CD4-positive, alpha-beta T cell (primary cell): ENCODE measurements at regions not wholly inside any gene's neighbourhood (a gene's known extent, or its start where the extent isn't known, plus 50 kb on each side); places are given as distances from the start of the nearest gene placed in this dataset.

Source experiments
- ATAC-seq: fragments of 200-7000 bp; cut with Tn5 transposase; one replicate; pipeline ENCODE4 v1.10.0; 2022; ENCODE audit warnings: mild to moderate bottlenecking; ENCODE audit not compliant: poor library complexity
- CTCF ChIA-PET: fragments of 350-600 bp; sonication (Branson Sonifier 250); formaldehyde crosslinking; loops from one replicate; lab custom pipeline; 2021; ENCODE audit warnings: antibody characterized with exemption, inconsistent platforms; lab: Charles Lee
- POLR2A ChIA-PET: fragments of 350-600 bp; sonication (Branson Sonifier 250); formaldehyde crosslinking; loops from one replicate; lab custom pipeline; 2021; ENCODE audit warnings: antibody characterized with exemption, inconsistent platforms; lab: Charles Lee
- DNase-seq, 14 experiments: peaks; one replicate each; pipeline ENCODE4 v3.0.0-alpha.2; 2013 to 2020; ENCODE audit warnings: mixed read lengths in 2 of 14
- H3K27ac ChIP-seq, 2 donors: one replicate each; pipeline versions ENCODE4 v1.5.1 to v1.7.0; 2013; ENCODE audit warnings: low read length in 2 of 2, low read depth in 1 of 2, mild to moderate bottlenecking in 1 of 2
- H3K27me3 ChIP-seq, 2 experiments: 1 replicate in 1 of 2; 2 replicates in 1 of 2; pipeline versions ENCODE4 v1.6.1 to v1.7.0; 2013; ENCODE audit warnings: low read length in 2 of 2, control low read depth in 1 of 2, mild to moderate bottlenecking in 1 of 2, moderate library complexity in 1 of 2; ENCODE audit not compliant: insufficient read depth in 2 of 2, control insufficient read depth in 1 of 2
- H3K36me3 ChIP-seq: one replicate; pipeline ENCODE4 v1.6.1; 2013; ENCODE audit warnings: low read length, control low read depth; ENCODE audit not compliant: insufficient read depth
- H3K4me1 ChIP-seq: one replicate; pipeline ENCODE4 v1.6.1; 2013; ENCODE audit warnings: low read length, control low read depth; ENCODE audit not compliant: insufficient read depth
- H3K4me3 ChIP-seq: one replicate; pipeline ENCODE4 v1.5.1; 2013; ENCODE audit warnings: mild to moderate bottlenecking, low read length, moderate library complexity
- H3K9me3 ChIP-seq, 2 experiments: 1 replicate in 1 of 2; 2 replicates in 1 of 2; pipeline versions ENCODE4 v1.6.1 to v1.7.0; 2013; ENCODE audit warnings: low read length in 2 of 2, mild to moderate bottlenecking in 2 of 2, control low read depth in 1 of 2, moderate library complexity in 1 of 2; ENCODE audit not compliant: control insufficient read depth in 1 of 2, insufficient read depth in 1 of 2
- H3K27ac Mint-ChIP-seq: one replicate; pipeline ENCODE4 v1.8.0; 2020; ENCODE audit warnings: mixed read lengths
- H3K27me3 Mint-ChIP-seq: one replicate; pipeline ENCODE4 v1.8.0; 2021; ENCODE audit warnings: mixed read lengths
- H3K36me3 Mint-ChIP-seq: one replicate; pipeline ENCODE4 v1.8.0; 2021; ENCODE audit warnings: low read depth, mixed read lengths
- H3K4me1 Mint-ChIP-seq: one replicate; pipeline ENCODE4 v1.8.0; 2021; ENCODE audit warnings: low read depth, mixed read lengths
- H3K4me3 Mint-ChIP-seq: one replicate; pipeline ENCODE4 v1.8.0; 2020; ENCODE audit warnings: mild to moderate bottlenecking, mixed read lengths
- H3K9me3 Mint-ChIP-seq: one replicate; pipeline ENCODE4 v1.8.0; 2020; ENCODE audit warnings: mixed read lengths
- intact Hi-C, 2 experiments: fragments of 100-400 bp; cut with DNase I in 1 of 2; cut with micrococcal nuclease in 1 of 2; formaldehyde crosslinking; loops; one replicate each; pipeline versions ENCODE4 v1.15.1 to v1.9.0; 2023 to 2025; cut with DNase I, micrococcal nuclease
- TF ChIP-seq, protein P1 (sequence below): fragments of 200-600 bp; IDR thresholded peaks from one replicate; pipeline ENCODE4 v1.8.0; 2022; ENCODE audit warnings: antibody characterized with exemption, mild to moderate bottlenecking

GRCh38 chr19:28862238-28862637 lies 350.7 kb downstream of the UQCRFS1 start:
- no peak overlapping the region for H3K4me3 Mint-ChIP-seq
- POLR2A ChIA-PET: no interaction called here
- Histone ChIP-seq H3K27me3 (no peaks in the 10 kb centered on the region), H3K4me1 (no peaks in the 10 kb centered on the region), H3K4me3 (no peak overlapping the region), H3K36me3 (no peaks in the 10 kb centered on the region), H3K9me3 (peaks cover 0 to 8% of the 10 kb centered on the region in 2 experiments), H3K27ac (no peak overlapping the region)
- H3K27ac Mint-ChIP-seq: no peak overlapping the region
- H3K27me3 Mint-ChIP-seq: no peaks in the 10 kb centered on the region
- no peaks in the 10 kb centered on the region for H3K4me1 Mint-ChIP-seq
- no peaks in the 10 kb centered on the region for H3K9me3 Mint-ChIP-seq
- TF ChIP-seq, protein P1, sequence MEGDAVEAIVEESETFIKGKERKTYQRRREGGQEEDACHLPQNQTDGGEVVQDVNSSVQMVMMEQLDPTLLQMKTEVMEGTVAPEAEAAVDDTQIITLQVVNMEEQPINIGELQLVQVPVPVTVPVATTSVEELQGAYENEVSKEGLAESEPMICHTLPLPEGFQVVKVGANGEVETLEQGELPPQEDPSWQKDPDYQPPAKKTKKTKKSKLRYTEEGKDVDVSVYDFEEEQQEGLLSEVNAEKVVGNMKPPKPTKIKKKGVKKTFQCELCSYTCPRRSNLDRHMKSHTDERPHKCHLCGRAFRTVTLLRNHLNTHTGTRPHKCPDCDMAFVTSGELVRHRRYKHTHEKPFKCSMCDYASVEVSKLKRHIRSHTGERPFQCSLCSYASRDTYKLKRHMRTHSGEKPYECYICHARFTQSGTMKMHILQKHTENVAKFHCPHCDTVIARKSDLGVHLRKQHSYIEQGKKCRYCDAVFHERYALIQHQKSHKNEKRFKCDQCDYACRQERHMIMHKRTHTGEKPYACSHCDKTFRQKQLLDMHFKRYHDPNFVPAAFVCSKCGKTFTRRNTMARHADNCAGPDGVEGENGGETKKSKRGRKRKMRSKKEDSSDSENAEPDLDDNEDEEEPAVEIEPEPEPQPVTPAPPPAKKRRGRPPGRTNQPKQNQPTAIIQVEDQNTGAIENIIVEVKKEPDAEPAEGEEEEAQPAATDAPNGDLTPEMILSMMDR: no peak
- intact Hi-C loops: no loop called here
- no peak for ATAC-seq
- no peaks in the 10 kb centered on the region for H3K36me3 Mint-ChIP-seq
- DNase-seq: no peak
- CTCF ChIA-PET: no interaction called here

DNA sequence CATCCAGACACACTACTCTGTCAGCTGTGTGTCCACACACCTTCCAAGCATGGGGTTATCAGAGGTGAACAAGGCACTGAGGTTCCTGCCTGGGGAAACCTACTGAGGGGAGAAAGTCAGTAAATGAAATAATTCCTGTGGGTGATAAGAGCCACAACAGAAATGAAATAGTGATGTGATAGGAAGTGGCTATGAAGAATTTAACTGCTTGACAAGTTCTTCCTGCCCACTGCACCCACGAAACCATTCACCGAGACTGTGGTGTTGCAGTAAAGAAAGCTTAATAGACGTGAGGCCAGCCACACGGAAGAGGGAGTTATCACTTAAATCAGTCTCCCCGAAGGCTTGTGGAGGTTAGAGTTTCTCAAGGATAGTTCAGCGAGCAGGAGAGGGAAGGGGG lies 353.1 kb downstream of the UQCRFS1 start:
- Histone ChIP-seq H3K27ac (no peak overlapping the region), H3K4me3 (no peak overlapping the region), H3K27me3 (no peaks in the 10 kb centered on the region), H3K9me3 (peaks cover 0 to 8% of the 10 kb centered on the region in 2 experiments), H3K4me1 (no peaks in the 10 kb centered on the region), H3K36me3 (no peaks in the 10 kb centered on the region)
- ATAC-seq: no peak
- TF ChIP-seq, protein P1: no peak
- DNase-seq: no peak
- ChIA-PET POLR2A (no interaction called here), CTCF (no interaction called here)
- intact Hi-C loops: no loop called here
- Mint-ChIP-seq H3K4me3 (no peak overlapping the region), H3K4me1 (no peaks in the 10 kb centered on the region), H3K9me3 (peaks cover 3% of the 10 kb centered on the region), H3K27me3 (peaks cover 4% of the 10 kb centered on the region), H3K36me3 (no peaks in the 10 kb centered on the region), H3K27ac (no peak overlapping the region)

DNA sequence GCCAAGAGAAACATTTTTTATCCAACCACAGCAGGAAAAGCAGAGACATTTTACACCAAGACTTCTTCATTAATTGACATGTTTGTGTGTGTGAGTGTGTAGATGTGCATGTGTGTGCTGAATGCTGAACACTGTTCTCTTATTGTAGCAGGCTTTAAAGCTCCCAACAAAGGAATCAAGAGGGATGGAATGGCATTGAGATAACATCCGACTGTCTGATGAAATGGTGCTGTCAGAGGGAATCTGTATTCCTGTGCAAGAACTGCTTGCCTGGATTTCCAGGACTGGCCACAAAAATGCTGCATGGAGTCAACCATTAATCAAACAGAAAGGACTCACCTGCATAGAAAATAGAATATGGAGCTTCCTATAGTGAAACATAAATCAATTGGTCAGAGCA lies 354.0 kb downstream of the UQCRFS1 start:
- Histone ChIP-seq H3K36me3 (no peaks in the 10 kb centered on the region), H3K27me3 (no peaks in the 10 kb centered on the region), H3K4me1 (no peaks in the 10 kb centered on the region), H3K4me3 (no peak overlapping the region), H3K9me3 (peaks cover 0 to 10% of the 10 kb centered on the region in 2 experiments), H3K27ac (no peak overlapping the region)
- Mint-ChIP-seq H3K4me1 (no peaks in the 10 kb centered on the region), H3K36me3 (no peaks in the 10 kb centered on the region), H3K27ac (no peak overlapping the region), H3K4me3 (no peak overlapping the region), H3K27me3 (peaks cover 9% of the 10 kb centered on the region), H3K9me3 (peaks cover 8% of the 10 kb centered on the region)
- no peak for DNase-seq
- ATAC-seq: no peak
- POLR2A ChIA-PET: no interaction called here
- TF ChIP-seq, protein P1: no peak
- CTCF ChIA-PET: no interaction called here
- intact Hi-C loops: no loop called here
